ENCODE measurements at regions not wholly inside any gene's neighbourhood (a gene's known extent, or its start where the extent isn't known, plus 50 kb on each side); places are given as distances from the start of the nearest gene placed in this dataset.

DNA sequence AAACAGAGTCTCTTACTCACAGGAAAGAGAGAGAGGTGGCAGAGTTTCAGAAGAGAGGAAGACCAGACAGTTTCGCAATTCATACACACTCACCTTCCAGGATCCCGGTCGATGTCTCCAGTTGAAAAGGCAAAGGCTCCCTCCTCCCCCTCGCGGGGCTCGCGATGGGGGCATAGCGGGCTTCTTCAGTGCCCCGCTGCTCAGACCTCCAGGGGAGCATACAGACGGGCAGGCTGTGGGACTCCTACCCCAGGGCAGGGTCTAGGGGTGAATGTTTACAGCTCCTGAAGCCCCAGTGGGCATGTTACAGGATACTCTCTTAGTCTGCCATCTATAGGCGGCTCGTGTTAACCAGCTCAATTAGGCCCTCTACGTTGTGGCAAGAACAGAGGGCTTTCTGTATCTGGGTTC, 139.2 kb downstream of the SLITRK5 start:
- TF ChIP-seq GATA2 (IDR thresholded peaks at IDR 0.05; ENCODE audit: low read depth, low read length) (no peak), GATA3 (IDR thresholded peaks at IDR 0.05; ENCODE audit: low read depth, low read length) (no peak)

All from SH-SY5Y (cell line).